IPS-18a (cell line): ENCODE measurements at regions not wholly inside any gene's neighbourhood (a gene's known extent, or its start where the extent isn't known, plus 50 kb on each side); places are given as distances from the start of the nearest gene placed in this dataset.

Source experiments
- H3K27ac ChIP-seq: one replicate; pipeline ENCODE4 v1.5.1; 2013; ENCODE audit warnings: low read length
- H3K27me3 ChIP-seq: one replicate; pipeline ENCODE4 v1.6.1; 2013; ENCODE audit warnings: mild to moderate bottlenecking, low read length; ENCODE audit not compliant: control insufficient read depth, insufficient read depth
- H3K36me3 ChIP-seq: one replicate; pipeline ENCODE4 v1.6.1; 2013; ENCODE audit warnings: low read depth, low read length; ENCODE audit not compliant: control insufficient read depth
- H3K4me1 ChIP-seq: one replicate; pipeline ENCODE4 v1.6.1; 2013; ENCODE audit warnings: low read depth, low read length; ENCODE audit not compliant: control insufficient read depth
- H3K4me3 ChIP-seq: one replicate; pipeline ENCODE4 v1.5.1; 2013; ENCODE audit warnings: low read length
- H3K9ac ChIP-seq: one replicate; pipeline ENCODE4 v1.6.1; 2013; ENCODE audit warnings: mild to moderate bottlenecking, low read length, moderate library complexity
- H3K9me3 ChIP-seq: one replicate; pipeline ENCODE4 v1.6.1; 2013; ENCODE audit warnings: low read depth, low read length; ENCODE audit not compliant: control insufficient read depth

DNA sequence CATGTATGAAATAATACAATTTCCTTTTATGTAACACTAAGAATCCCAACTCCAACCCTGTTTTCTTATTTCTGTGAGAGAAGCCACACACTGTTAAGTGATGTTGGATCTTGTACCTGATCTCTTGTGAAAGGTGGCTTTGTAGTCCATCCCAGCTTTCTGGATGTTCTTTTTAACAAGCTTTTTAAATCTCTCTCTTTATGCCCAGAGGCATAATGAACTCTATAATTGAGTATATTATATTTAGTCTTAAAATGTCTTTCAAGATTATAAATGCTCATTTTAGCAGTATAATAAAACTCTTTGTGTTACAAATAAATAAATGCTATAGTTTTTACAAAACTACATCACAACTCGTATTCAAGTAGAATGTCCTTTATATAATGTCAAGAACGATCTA, 922.1 kb downstream of the EPHA7 start:
- peaks cover 3% of the 10 kb centered on the region for H3K4me1 ChIP-seq
- H3K9ac ChIP-seq = no peak overlapping the region
- no peak overlapping the region for H3K4me3 ChIP-seq
- H3K9me3 ChIP-seq = no peaks in the 10 kb centered on the region
- no peaks in the 10 kb centered on the region for H3K27me3 ChIP-seq
- no peaks in the 10 kb centered on the region for H3K36me3 ChIP-seq
- no peak overlapping the region for H3K27ac ChIP-seq

DNA sequence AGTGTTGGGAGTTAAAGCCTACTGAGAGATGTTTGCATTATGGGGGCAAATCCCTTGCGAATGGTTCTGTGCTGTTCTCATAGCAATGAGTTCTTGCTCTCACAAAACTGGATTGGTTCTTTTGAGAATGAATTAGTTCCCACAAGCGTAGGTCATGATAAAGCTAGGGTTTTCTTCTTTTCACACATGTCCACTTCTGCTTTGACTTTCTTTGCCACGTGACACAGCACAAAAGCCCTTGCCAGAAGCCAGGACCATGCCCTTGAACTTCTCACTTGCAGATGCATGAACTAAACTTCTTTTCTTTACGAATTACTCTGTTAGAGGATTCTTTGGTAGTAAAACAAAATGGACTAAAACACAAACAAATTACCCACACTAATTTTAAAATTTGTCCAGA, 922.8 kb downstream of the EPHA7 start:
- Histone ChIP-seq H3K36me3 (no peaks in the 10 kb centered on the region), H3K9ac (no peak overlapping the region), H3K9me3 (no peaks in the 10 kb centered on the region), H3K4me1 (peaks cover 3% of the 10 kb centered on the region), H3K27ac (no peak overlapping the region), H3K4me3 (no peak overlapping the region), H3K27me3 (no peaks in the 10 kb centered on the region)

DNA sequence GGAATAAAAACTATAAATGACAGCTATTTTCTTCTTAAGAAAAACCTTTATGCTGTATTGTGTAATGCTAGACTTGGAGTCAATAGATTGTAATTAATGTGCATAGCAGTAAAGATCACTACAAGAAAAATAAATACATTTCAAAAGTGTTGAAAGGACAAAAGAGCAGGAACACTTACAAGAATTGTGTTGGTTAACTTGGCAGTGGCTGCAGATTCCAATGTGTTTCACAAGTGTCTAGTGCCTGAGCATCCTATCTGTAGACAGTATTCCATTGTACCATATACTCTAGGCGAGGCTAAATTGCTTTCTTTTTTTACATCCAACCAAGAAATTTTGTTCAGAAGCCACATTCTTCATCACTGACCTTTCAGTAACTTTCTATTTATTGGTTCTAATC, 924.1 kb downstream of the EPHA7 start:
- no peak overlapping the region for H3K4me3 ChIP-seq
- no peaks in the 10 kb centered on the region for H3K27me3 ChIP-seq
- no peaks in the 10 kb centered on the region for H3K36me3 ChIP-seq
- H3K27ac ChIP-seq = no peak overlapping the region
- H3K4me1 ChIP-seq = peaks cover 3% of the 10 kb centered on the region
- no peaks in the 10 kb centered on the region for H3K9me3 ChIP-seq
- H3K9ac ChIP-seq = no peak overlapping the region

DNA sequence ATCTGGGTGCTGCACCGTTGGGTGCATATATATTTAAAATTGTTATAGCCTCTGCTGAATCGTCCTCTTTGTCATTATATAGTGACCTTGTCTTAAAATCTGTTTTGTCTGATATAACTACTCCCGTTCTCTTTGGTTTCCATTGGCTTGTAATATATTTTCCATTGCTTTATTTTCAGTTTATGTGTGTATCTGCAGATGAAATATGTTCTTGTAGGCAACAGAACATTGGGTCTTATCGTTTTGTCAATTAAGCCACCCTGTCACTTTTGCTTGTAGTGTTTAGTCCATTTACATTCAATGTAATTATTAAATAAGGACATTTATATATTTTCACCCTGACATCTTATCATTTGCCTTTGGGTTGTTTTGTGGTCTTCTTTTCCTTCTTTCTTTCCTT, 933.9 kb downstream of the EPHA7 start:
- Histone ChIP-seq H3K4me1 (no peaks in the 10 kb centered on the region), H3K27ac (no peak overlapping the region), H3K9me3 (no peaks in the 10 kb centered on the region), H3K27me3 (no peaks in the 10 kb centered on the region), H3K36me3 (no peaks in the 10 kb centered on the region), H3K9ac (no peak overlapping the region), H3K4me3 (no peak overlapping the region)

DNA sequence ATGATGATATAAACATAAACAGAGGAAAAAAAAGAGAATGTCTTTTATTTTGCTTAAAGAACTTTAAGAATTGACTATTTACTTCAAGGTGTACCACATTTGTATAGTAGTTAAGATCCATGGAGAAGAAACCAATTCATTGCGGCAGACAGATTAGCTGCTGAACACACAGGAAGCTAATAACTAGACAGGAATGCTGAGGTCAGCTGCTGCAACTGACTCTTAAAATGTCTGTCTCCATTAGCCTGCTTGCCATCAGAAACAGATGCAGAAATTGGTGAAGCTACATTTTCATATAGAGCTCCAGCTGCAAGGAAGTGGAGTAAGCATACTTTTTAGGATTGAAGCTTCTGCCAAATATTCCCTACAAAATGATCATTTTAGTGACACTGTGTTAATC, 939.5 kb downstream of the EPHA7 start:
- Histone ChIP-seq H3K9me3 (no peaks in the 10 kb centered on the region), H3K9ac (no peak overlapping the region), H3K36me3 (no peaks in the 10 kb centered on the region), H3K4me3 (no peak overlapping the region), H3K27ac (no peak overlapping the region), H3K27me3 (no peaks in the 10 kb centered on the region), H3K4me1 (no peaks in the 10 kb centered on the region)

DNA sequence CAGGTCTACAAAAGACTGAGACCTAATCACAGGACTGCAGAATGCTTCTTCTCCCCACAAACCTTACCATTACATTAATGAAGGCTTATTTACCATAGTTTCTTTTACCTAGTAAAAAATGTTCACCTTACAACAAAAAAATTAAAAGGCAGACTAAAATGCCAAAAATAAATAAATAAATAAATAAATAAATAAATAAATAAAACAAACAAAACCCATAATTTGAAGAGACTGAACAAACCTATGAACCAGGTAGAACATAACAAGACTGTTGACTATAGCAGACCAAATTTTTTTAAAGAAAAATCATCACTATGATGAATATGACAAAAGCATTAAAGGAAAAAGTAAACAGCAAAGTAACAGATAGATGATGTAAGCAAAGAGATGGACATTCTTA, 946.3 kb downstream of the EPHA7 start:
- Histone ChIP-seq H3K27ac (no peak overlapping the region), H3K4me1 (peaks cover 5% of the 10 kb centered on the region), H3K4me3 (no peak overlapping the region), H3K9ac (no peak overlapping the region), H3K9me3 (no peaks in the 10 kb centered on the region), H3K27me3 (no peaks in the 10 kb centered on the region), H3K36me3 (no peaks in the 10 kb centered on the region)

DNA sequence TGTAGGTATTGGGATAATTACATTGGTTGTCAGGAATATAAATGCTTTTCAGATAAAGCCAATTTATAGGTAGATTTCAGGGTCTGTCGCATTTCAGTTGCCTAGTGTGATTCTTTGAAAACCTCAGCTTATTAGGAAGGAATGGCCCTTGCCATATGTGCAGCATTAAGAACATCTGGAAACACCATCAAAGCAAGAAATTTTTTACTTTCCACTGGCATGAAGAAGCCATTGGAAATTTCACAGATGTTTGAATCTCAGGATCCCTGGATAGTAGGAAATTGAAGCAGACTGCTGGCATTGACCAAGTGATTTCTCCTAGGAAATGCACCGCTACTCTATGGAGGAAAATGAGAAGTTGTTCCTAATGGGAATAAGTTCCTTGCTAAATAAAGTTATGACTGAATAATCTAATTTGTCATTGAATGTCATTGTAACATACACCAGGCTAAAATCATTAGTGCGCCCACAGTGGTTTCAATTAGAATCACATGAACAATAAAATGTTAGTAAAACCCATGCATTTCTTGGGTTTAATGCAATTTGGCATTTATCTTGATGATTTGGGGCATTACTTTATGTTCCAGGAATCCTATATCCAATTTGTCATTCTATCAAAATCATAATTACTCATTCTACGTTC, 950.1 kb downstream of the EPHA7 start:
- Histone ChIP-seq H3K9me3 (no peaks in the 10 kb centered on the region), H3K4me1 (peaks cover 5% of the 10 kb centered on the region), H3K27ac (no peak overlapping the region), H3K4me3 (no peak overlapping the region), H3K36me3 (no peaks in the 10 kb centered on the region), H3K9ac (no peak overlapping the region), H3K27me3 (no peaks in the 10 kb centered on the region)

DNA sequence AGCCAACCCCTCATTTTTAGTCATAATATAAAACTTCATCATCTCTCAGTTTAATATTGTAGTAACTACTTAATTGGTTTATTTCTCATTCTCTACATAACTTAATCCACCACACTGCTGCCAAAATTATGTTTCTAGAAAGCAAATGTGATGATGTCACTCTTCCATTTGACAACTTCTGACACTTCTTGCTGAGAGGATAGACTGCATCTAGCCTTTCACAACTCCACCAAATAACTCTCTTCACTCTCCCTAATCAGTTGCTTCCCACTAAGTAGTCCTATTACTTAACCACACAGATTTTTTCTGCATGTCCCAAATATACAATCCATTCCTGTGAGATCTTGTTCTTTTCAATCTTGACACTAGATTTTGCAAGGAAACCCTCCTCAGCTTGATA, 951.3 kb downstream of the EPHA7 start:
- no peak overlapping the region for H3K27ac ChIP-seq
- H3K27me3 ChIP-seq = no peaks in the 10 kb centered on the region
- no peaks in the 10 kb centered on the region for H3K36me3 ChIP-seq
- peaks cover 5% of the 10 kb centered on the region for H3K4me1 ChIP-seq
- H3K9ac ChIP-seq = no peak overlapping the region
- H3K4me3 ChIP-seq = no peak overlapping the region
- H3K9me3 ChIP-seq = no peaks in the 10 kb centered on the region

DNA sequence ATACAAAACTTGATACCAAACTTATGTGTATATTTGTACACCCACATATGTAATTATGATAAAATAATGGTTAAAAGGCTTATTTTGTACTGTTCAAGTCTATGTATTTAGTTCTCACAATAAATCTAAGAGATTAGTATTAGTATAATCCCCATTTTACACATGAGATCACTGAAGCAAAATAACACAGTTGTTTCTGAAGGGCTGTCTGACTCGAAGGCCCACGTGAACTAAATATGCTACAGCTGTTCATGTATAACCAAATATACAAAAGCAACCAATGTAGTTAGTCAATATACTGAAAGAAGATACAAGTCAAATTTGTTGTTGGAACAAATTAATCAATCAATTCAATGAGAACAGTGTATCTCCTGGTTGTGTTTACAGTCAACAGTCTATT, 959.2 kb downstream of the EPHA7 start:
- no peaks in the 10 kb centered on the region for H3K9me3 ChIP-seq
- H3K9ac ChIP-seq = no peak overlapping the region
- H3K36me3 ChIP-seq = no peaks in the 10 kb centered on the region
- no peaks in the 10 kb centered on the region for H3K4me1 ChIP-seq
- no peak overlapping the region for H3K4me3 ChIP-seq
- H3K27me3 ChIP-seq = no peaks in the 10 kb centered on the region
- no peak overlapping the region for H3K27ac ChIP-seq

DNA sequence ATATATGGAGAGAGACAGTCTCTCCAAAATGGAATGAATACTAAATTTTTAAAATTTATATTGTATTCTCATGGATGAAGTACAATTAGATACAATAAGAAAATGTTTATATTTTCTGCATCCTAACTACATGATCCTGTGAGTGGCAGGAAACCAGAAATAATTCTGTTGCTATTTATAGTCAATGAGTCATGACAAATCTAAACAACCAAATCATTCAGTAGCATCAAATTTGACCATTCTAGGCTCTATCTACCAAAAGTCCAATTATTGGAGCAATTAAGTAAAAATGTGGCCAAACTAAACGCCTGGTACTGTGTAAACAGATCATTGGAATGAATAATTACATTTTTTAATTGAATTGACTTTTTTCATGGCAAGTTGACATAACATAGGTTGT, 959.8 kb downstream of the EPHA7 start:
- Histone ChIP-seq H3K27ac (no peak overlapping the region), H3K9ac (no peak overlapping the region), H3K4me1 (no peaks in the 10 kb centered on the region), H3K4me3 (no peak overlapping the region), H3K9me3 (no peaks in the 10 kb centered on the region), H3K36me3 (no peaks in the 10 kb centered on the region), H3K27me3 (no peaks in the 10 kb centered on the region)

DNA sequence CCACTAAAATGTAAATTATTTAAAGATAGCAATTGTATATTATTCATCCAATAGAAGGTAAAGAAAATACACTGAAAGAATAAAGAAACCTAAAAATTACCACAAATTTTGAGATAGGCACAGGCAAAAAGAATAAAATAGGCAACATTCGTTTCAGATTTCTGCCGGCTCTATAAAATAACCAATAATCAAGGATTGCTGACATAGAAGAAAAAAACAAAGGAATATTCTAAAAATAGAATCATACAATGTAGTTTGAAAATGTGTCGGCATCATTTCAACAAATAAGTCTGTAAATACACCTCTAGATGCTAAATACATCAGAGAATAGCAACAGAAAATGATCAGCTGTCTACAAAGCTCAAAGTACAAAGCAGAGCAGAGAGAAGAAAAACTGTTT, 973.3 kb downstream of the EPHA7 start:
- Histone ChIP-seq H3K27ac (no peak overlapping the region), H3K9ac (no peak overlapping the region), H3K27me3 (no peaks in the 10 kb centered on the region), H3K9me3 (no peaks in the 10 kb centered on the region), H3K4me1 (no peaks in the 10 kb centered on the region), H3K36me3 (no peaks in the 10 kb centered on the region), H3K4me3 (no peak overlapping the region)

DNA sequence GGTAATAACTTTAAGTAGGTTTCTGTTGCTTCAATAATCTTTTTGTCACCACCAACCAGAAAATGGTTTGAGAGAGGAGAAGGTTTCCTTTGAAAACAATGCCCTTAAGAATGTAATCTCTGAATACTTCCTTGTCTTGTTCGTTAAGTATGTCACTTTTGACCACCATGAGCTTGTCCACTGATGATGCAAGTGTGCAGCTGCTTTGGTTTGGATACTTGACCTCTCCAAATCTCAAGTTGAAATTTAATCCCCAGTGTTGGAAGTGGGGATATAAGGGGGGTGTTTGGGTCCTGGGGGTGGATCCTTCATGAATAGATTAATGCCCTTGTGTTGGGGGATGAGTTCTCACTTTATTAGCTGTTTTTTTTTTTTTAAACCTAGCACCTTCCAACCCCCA, 985.4 kb downstream of the EPHA7 start:
- H3K27me3 ChIP-seq = no peaks in the 10 kb centered on the region
- H3K36me3 ChIP-seq = no peaks in the 10 kb centered on the region
- no peak overlapping the region for H3K9ac ChIP-seq
- no peaks in the 10 kb centered on the region for H3K4me1 ChIP-seq
- no peak overlapping the region for H3K27ac ChIP-seq
- no peak overlapping the region for H3K4me3 ChIP-seq
- no peaks in the 10 kb centered on the region for H3K9me3 ChIP-seq
